ENCODE measurements at regions not wholly inside any gene's neighbourhood (a gene's known extent, or its start where the extent isn't known, plus 50 kb on each side); places are given as distances from the start of the nearest gene placed in this dataset.
"Not testable (repeated sequence)": the region's sequence is repeated elsewhere in the genome, so short reads cannot be mapped to it uniquely, and the experiment has no call there.

GRCh38 chr4:27629532-27630225, 769.0 kb downstream of the STIM2 start:
- DNase-seq (ENCODE audit: low spot score) (no peak), FAIRE-seq (no peak)

GRCh38 chr4:27635936-27636913, 775.6 kb downstream of the STIM2 start:
- FAIRE-seq (no peak), DNase-seq (ENCODE audit: low spot score) (no peak)

GRCh38 chr4:27638163-27638915, 777.7 kb downstream of the STIM2 start:
- DNase-seq (ENCODE audit: low spot score) (no peak), FAIRE-seq (no peak)

- FAIRE-seq, result no peak
- DNase-seq (ENCODE audit: low spot score), result no peak
Observed at GRCh38 chr4:27643101-27643500, 782.5 kb downstream of the STIM2 start.

GRCh38 chr4:27648416-27648815, 787.8 kb downstream of the STIM2 start:
- DNase-seq (ENCODE audit: low spot score) (no peak), FAIRE-seq (no peak)

- FAIRE-seq (no peak), DNase-seq (ENCODE audit: low spot score) (no peak)
Observed at GRCh38 chr4:27662426-27662825, 801.8 kb downstream of the STIM2 start.

GRCh38 chr4:27666943-27667342, 806.3 kb downstream of the STIM2 start:
- no peak for FAIRE-seq
- DNase-seq (ENCODE audit: low spot score), result no peak

GRCh38 chr4:27668001-27668400, 807.4 kb downstream of the STIM2 start:
- FAIRE-seq, result no peak

GRCh38 chr4:27678027-27678426, 817.4 kb downstream of the STIM2 start:
- DNase-seq (ENCODE audit: low spot score), result no peak
- FAIRE-seq, result no peak

More at GRCh38 chr4:27668001-27668400, 807.4 kb downstream of the STIM2 start:
- DNase-seq (ENCODE audit: low spot score), result no peak

- peak; percentile 55 for DNase-seq (ENCODE audit: low spot score)
Observed at GRCh38 chr4:27684610-27685011, 824.0 kb downstream of the STIM2 start.

GRCh38 chr4:27685091-27685490, 824.5 kb downstream of the STIM2 start:
- DNase-seq (ENCODE audit: low spot score), result no peak
- no peak for FAIRE-seq

More at GRCh38 chr4:27684610-27685011, 824.0 kb downstream of the STIM2 start:
- FAIRE-seq, result no peak

GRCh38 chr4:27685947-27686346, 825.3 kb downstream of the STIM2 start:
- FAIRE-seq (no peak), DNase-seq (ENCODE audit: low spot score) (no peak)

GRCh38 chr4:27692158-27692557, 831.5 kb downstream of the STIM2 start:
- FAIRE-seq (no peak), DNase-seq (ENCODE audit: low spot score) (peak; percentile 43)

- DNase-seq (ENCODE audit: low spot score), result no peak
- no peak for FAIRE-seq
Observed at GRCh38 chr4:27692868-27693634, 832.4 kb downstream of the STIM2 start.

- DNase-seq (ENCODE audit: low spot score); FAIRE-seq: not testable (repeated sequence)
Observed at GRCh38 chr4:27696257-27696656, 835.6 kb downstream of the STIM2 start.

- DNase-seq (ENCODE audit: low spot score), result no peak
Observed at GRCh38 chr4:27701606-27702005, 841.0 kb downstream of the STIM2 start.

GRCh38 chr4:27702730-27703431, 842.2 kb downstream of the STIM2 start:
- DNase-seq (ENCODE audit: low spot score) (no peak), FAIRE-seq (no peak)

More at GRCh38 chr4:27701606-27702005, 841.0 kb downstream of the STIM2 start:
- no peak for FAIRE-seq

GRCh38 chr4:27703771-27704170, 843.1 kb downstream of the STIM2 start:
- FAIRE-seq (no peak), DNase-seq (ENCODE audit: low spot score) (no peak)

- no peak for FAIRE-seq
- DNase-seq (ENCODE audit: low spot score), result no peak
Observed at GRCh38 chr4:27711041-27711440, 850.4 kb downstream of the STIM2 start.

- FAIRE-seq (no peak), DNase-seq (ENCODE audit: low spot score) (peak; percentile 28)
Observed at GRCh38 chr4:27714073-27714472, 853.4 kb downstream of the STIM2 start.

All from RCC 7860 (cell line).